H9 (cell line): ENCODE measurements at regions not wholly inside any gene's neighbourhood (a gene's known extent, or its start where the extent isn't known, plus 50 kb on each side); places are given as distances from the start of the nearest gene placed in this dataset.

Experiments used
- DNase-seq: peaks from one replicate; pipeline ENCODE4 v3.0.0-alpha.2; 2017
- H2AFZ ChIP-seq: one replicate; pipeline ENCODE4 v1.6.1; 2013; ENCODE audit warnings: mild to moderate bottlenecking, low read length, control low read depth, moderate library complexity
- H2AK5ac ChIP-seq: 2 replicates; pipeline ENCODE4 v1.6.1; 2013; ENCODE audit warnings: low read length, control low read depth, mixed read lengths; ENCODE audit not compliant: insufficient read length
- H2BK120ac ChIP-seq: one replicate; pipeline ENCODE4 v1.6.1; 2013; ENCODE audit warnings: low read depth, mild to moderate bottlenecking, low read length, control low read depth, inconsistent platforms; ENCODE audit not compliant: poor library complexity, severe bottlenecking
- H2BK12ac ChIP-seq: 2 replicates; pipeline ENCODE4 v1.6.1; 2013; ENCODE audit warnings: low read length, control low read depth, mixed read lengths, low read depth; ENCODE audit not compliant: insufficient read length
- H2BK15ac ChIP-seq: 2 replicates; pipeline ENCODE4 v1.6.1; 2013; ENCODE audit warnings: low read depth, low read length, control low read depth
- H2BK20ac ChIP-seq: one replicate; pipeline ENCODE4 v1.6.1; 2013; ENCODE audit warnings: low read depth, mild to moderate bottlenecking, low read length, control low read depth, inconsistent platforms; ENCODE audit not compliant: poor library complexity, severe bottlenecking
- H2BK5ac ChIP-seq: 2 replicates; pipeline ENCODE4 v1.6.1; 2013; ENCODE audit warnings: low read length, control low read depth, mixed read lengths; ENCODE audit not compliant: insufficient read length
- H3K14ac ChIP-seq: 2 replicates; pipeline ENCODE4 v1.6.1; 2013; ENCODE audit warnings: low read length, control low read depth; ENCODE audit not compliant: insufficient read depth
- H3K18ac ChIP-seq: 2 replicates; pipeline ENCODE4 v1.6.1; 2013; ENCODE audit warnings: low read depth, mild to moderate bottlenecking, mixed read lengths, low read length, control low read depth; ENCODE audit not compliant: insufficient read length
- H3K23ac ChIP-seq: 2 replicates; pipeline ENCODE4 v1.6.1; 2013; ENCODE audit warnings: low read length, control low read depth, mixed read lengths, low read depth; ENCODE audit not compliant: insufficient read length
- H3K23me2 ChIP-seq: 2 replicates; pipeline ENCODE4 v1.6.1; 2013; ENCODE audit warnings: low read depth, mild to moderate bottlenecking, mixed read lengths, low read length, control low read depth; ENCODE audit not compliant: insufficient read length, poor library complexity, severe bottlenecking
- H3K27ac ChIP-seq: 2 replicates; pipeline ENCODE4 v1.5.1; 2013; ENCODE audit warnings: low read length, control low read depth, mixed read lengths, low read depth; ENCODE audit not compliant: insufficient read length
- H3K27me3 ChIP-seq: 2 replicates; pipeline ENCODE4 v1.6.1; 2013; ENCODE audit warnings: low read length, control low read depth, inconsistent platforms; ENCODE audit not compliant: insufficient read depth
- H3K4ac ChIP-seq: 2 replicates; pipeline ENCODE4 v1.6.1; 2013; ENCODE audit warnings: low read depth, mild to moderate bottlenecking, control low read depth, inconsistent platforms, low read length, moderate library complexity
- H3K4me1 ChIP-seq: 2 replicates; pipeline ENCODE4 v1.6.1; 2013; ENCODE audit warnings: low read length, control low read depth, inconsistent platforms; ENCODE audit not compliant: insufficient read depth
- H3K4me2 ChIP-seq: 2 replicates; pipeline ENCODE4 v1.6.1; 2013; ENCODE audit warnings: low read length, control low read depth, mixed read lengths; ENCODE audit not compliant: insufficient read length, insufficient read depth
- H3K56ac ChIP-seq: 2 replicates; pipeline ENCODE4 v1.6.1; 2013; ENCODE audit warnings: low read depth, mild to moderate bottlenecking, mixed read lengths, low read length, control low read depth; ENCODE audit not compliant: insufficient read length
- H3K79me1 ChIP-seq: 2 replicates; pipeline ENCODE4 v1.6.1; 2013; ENCODE audit warnings: low read depth, mild to moderate bottlenecking, moderate library complexity, low read length, control low read depth, inconsistent platforms; ENCODE audit not compliant: insufficient read depth, poor library complexity, severe bottlenecking
- H3K79me2 ChIP-seq: 2 replicates; pipeline ENCODE4 v1.6.1; 2013; ENCODE audit warnings: low read length, control low read depth, inconsistent platforms; ENCODE audit not compliant: insufficient read depth
- H3K9ac ChIP-seq: 2 replicates; pipeline ENCODE4 v1.6.1; 2013; ENCODE audit warnings: low read length, control low read depth, mixed read lengths; ENCODE audit not compliant: insufficient read length; ENCODE audit errors: extremely low read depth
- H3K9me3 ChIP-seq: one replicate; pipeline ENCODE4 v1.6.1; 2013; ENCODE audit warnings: low read depth, low read length, inconsistent platforms; ENCODE audit not compliant: control insufficient read depth
- H3T11ph ChIP-seq: one replicate; pipeline ENCODE4 v1.6.1; 2013; ENCODE audit warnings: mild to moderate bottlenecking, low read length, control low read depth, inconsistent platforms
- H4K20me1 ChIP-seq: one replicate; pipeline ENCODE4 v1.6.1; 2013; ENCODE audit not compliant: control insufficient read depth, insufficient read length, insufficient read depth
- H4K5ac ChIP-seq: 2 replicates; pipeline ENCODE4 v1.6.1; 2013; ENCODE audit warnings: low read depth, mild to moderate bottlenecking, mixed read lengths, low read length, control low read depth; ENCODE audit not compliant: insufficient read length
- H4K8ac ChIP-seq: replicated peaks from 2 replicates; pipeline ENCODE4 v1.6.1; 2013; ENCODE audit warnings: low read length, control low read depth, mixed read lengths, low read depth; ENCODE audit not compliant: insufficient read length
- H4K91ac ChIP-seq: 2 replicates; pipeline ENCODE4 v1.6.1; 2013; ENCODE audit warnings: low read depth, mild to moderate bottlenecking, moderate library complexity, mixed read lengths, low read length, control low read depth; ENCODE audit not compliant: insufficient read length
- H3K27ac Mint-ChIP-seq, 3 experiments: 2 replicates in 2 of 3; 3 replicates in 1 of 3; pipeline ENCODE4 v1.8.0; 2020 to 2021; ENCODE audit warnings: mixed read lengths in 3 of 3, mild to moderate bottlenecking in 1 of 3, moderate library complexity in 1 of 3
- H3K27me3 Mint-ChIP-seq: 2 replicates; pipeline ENCODE4 v1.8.0; 2021; ENCODE audit warnings: low read depth, mild to moderate bottlenecking, moderate library complexity, mixed read lengths
- H3K36me3 Mint-ChIP-seq, 3 experiments: 2 replicates in 2 of 3; 3 replicates in 1 of 3; pipeline ENCODE4 v1.8.0; 2020 to 2021; ENCODE audit warnings: low read depth in 3 of 3, mixed read lengths in 3 of 3; ENCODE audit not compliant: insufficient read depth in 1 of 3
- H3K4me1 Mint-ChIP-seq, 2 experiments: 2 replicates each; pipeline ENCODE4 v1.8.0; 2020; ENCODE audit warnings: mixed read lengths in 2 of 2
- H3K4me3 Mint-ChIP-seq, 2 experiments: 2 replicates in 1 of 2; 3 replicates in 1 of 2; pipeline ENCODE4 v1.8.0; 2020 to 2021; ENCODE audit warnings: mild to moderate bottlenecking in 2 of 2, mixed read lengths in 2 of 2, moderate library complexity in 1 of 2
- H3K9me3 Mint-ChIP-seq, 2 experiments: 2 replicates in 1 of 2; 3 replicates in 1 of 2; pipeline ENCODE4 v1.8.0; 2020; ENCODE audit warnings: mild to moderate bottlenecking in 2 of 2, mixed read lengths in 2 of 2, moderate library complexity in 1 of 2
- WGBS: extraction: QIAGEN DNeasy Blood & Tissue Kit; methylation state at CpG from one replicate; pipeline ENCODE4 v1.1.7; 2013; ENCODE audit warnings: missing lambda C conversion rate, low lambda C conversion rate, mixed read lengths; ENCODE audit not compliant: insufficient read length; ENCODE audit errors: extremely low coverage; 5-methylcytosine and 5-hydroxymethylcytosine counted together
- TF ChIP-seq, protein P1 (sequence below): fragments of 200-600 bp; sonication (generic); conservative IDR thresholded peaks from 3 replicates; pipeline ENCODE4 v1.8.0; 2021; ENCODE audit warnings: antibody characterized with exemption, mild to moderate bottlenecking

DNA sequence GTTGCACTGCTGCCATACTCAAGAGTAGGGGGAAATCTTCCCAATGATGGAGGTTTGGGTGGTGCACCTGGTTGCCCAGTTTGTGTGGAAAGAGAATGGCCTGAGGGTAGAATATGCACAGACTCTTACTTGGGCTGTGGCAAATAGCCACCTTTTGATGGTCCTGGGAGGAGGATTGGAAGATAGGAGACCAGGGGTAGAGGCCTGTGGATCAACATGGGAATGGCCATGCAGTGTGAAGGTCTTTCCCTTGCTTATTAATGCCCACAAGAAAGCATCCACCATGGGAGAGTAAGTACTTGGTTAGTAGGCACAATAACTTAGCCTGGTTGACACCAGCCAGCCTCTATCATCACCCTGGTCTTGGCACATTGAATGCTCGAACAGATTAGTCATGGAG is 156.8 kb upstream of the LEF1 start:
- Mint-ChIP-seq H3K9me3 (peaks cover 4% of the 10 kb centered on the region in 2 experiments; a peak in 2 of 5 replicates), H3K4me1 (peaks cover 4% of the 10 kb centered on the region in 2 experiments; a peak in 3 of 4 replicates), H3K27ac (peak overlapping the region in 1 of 3 experiments; percentile 9; a peak in 1 of 7 replicates), H3K27me3 (peaks cover 19% of the 10 kb centered on the region), H3K36me3 (peaks cover 0 to 4% (median 2%) of the 10 kb centered on the region in 3 experiments; a peak in 2 of 7 replicates), H3K4me3 (no peak overlapping the region)
- Histone ChIP-seq H2BK15ac (no peak overlapping the region), H3K9me3 (no peaks in the 10 kb centered on the region), H3K23ac (no peak overlapping the region), H2BK12ac (no peak overlapping the region), H4K91ac (no peak overlapping the region), H3T11ph (no peak overlapping the region), H3K4me2 (no peak overlapping the region), H3K79me1 (no peaks in the 10 kb centered on the region), H3K4me1 (no peaks in the 10 kb centered on the region), H2BK5ac (no peak overlapping the region), H2AFZ (no peak overlapping the region), H3K27me3 (no peaks in the 10 kb centered on the region), H3K56ac (no peak overlapping the region), H4K20me1 (no peaks in the 10 kb centered on the region), H2AK5ac (no peak overlapping the region), H3K79me2 (no peaks in the 10 kb centered on the region), H2BK20ac (no peak overlapping the region), H3K18ac (no peak overlapping the region), H3K14ac (no peak overlapping the region), H3K23me2 (no peaks in the 10 kb centered on the region), H3K27ac (no peak overlapping the region), H3K9ac (no peak overlapping the region), H4K5ac (no peak overlapping the region), H4K8ac (no peak overlapping the region), H3K4ac (no peak overlapping the region), H2BK120ac (no peak overlapping the region)
- no peak for DNase-seq
- WGBS: no CpG with 5 or more reads among the region's 1 CpG
- TF ChIP-seq, protein P1, sequence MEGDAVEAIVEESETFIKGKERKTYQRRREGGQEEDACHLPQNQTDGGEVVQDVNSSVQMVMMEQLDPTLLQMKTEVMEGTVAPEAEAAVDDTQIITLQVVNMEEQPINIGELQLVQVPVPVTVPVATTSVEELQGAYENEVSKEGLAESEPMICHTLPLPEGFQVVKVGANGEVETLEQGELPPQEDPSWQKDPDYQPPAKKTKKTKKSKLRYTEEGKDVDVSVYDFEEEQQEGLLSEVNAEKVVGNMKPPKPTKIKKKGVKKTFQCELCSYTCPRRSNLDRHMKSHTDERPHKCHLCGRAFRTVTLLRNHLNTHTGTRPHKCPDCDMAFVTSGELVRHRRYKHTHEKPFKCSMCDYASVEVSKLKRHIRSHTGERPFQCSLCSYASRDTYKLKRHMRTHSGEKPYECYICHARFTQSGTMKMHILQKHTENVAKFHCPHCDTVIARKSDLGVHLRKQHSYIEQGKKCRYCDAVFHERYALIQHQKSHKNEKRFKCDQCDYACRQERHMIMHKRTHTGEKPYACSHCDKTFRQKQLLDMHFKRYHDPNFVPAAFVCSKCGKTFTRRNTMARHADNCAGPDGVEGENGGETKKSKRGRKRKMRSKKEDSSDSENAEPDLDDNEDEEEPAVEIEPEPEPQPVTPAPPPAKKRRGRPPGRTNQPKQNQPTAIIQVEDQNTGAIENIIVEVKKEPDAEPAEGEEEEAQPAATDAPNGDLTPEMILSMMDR: no peak
